Left lobe of liver (tissue), 2 donors: ENCODE measurements at regions not wholly inside any gene's neighbourhood (a gene's known extent, or its start where the extent isn't known, plus 50 kb on each side); places are given as distances from the start of the nearest gene placed in this dataset.
"Not testable (repeated sequence)": the region's sequence is repeated elsewhere in the genome, so short reads cannot be mapped to it uniquely, and the experiment has no call there.

Source experiments
- ATAC-seq: fragments of 200-7000 bp; cut with Tn5 transposase; one replicate; pipeline ENCODE4 v1.9.1; 2020; ENCODE audit warnings: mild to moderate bottlenecking, moderate library complexity
- DNase-seq: peaks from one replicate; pipeline ENCODE4 v3.0.0-alpha.2; 2020; ENCODE audit warnings: low spot score
- donor health status: DM: no; HTN: no; CAD: no; lungs with moderate emphysema.
- donor health status: DM: no; HTN: yes; CAD: no.

DNA sequence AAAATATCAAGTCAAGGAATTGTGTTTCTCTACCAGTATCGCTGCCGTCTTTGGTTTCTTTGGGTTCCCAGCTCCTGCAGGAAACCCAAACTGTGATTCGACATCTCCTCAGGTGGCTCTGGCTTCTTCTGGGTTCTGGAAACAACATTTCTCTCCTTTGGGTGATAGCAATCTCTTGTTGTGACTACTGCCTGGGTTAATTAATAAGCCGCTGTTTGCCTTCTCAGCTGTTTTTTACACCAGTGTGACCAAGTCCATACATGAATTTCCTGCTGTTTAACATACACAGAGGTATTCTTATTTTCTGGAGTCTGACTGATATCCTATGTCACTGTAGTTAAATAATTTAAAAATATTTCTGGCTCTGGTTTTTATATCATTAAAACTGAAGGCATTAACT lies 112.5 kb upstream of the DCC start:
- no peak for ATAC-seq
- no peak for DNase-seq

DNA sequence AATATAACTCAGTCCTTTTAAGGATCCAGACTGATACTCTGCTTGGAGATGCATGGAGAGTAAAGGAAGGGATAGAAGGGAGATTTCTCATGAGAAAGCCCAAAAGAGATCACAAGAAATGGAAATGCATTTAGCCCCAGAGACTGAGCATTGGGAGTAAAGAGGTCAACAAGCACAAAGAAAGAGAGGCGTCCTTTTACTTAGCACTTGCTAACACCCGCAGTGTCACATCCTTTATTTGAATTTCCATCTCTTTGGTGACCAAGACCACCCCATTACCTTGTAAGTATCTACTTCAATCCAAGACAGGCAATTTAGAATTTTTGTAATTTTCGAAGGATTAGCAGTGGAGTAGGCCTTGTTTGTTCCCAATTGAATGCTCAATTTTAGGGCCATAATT lies 111.8 kb upstream of the DCC start:
- DNase-seq (no peak), ATAC-seq (no peak)

DNA sequence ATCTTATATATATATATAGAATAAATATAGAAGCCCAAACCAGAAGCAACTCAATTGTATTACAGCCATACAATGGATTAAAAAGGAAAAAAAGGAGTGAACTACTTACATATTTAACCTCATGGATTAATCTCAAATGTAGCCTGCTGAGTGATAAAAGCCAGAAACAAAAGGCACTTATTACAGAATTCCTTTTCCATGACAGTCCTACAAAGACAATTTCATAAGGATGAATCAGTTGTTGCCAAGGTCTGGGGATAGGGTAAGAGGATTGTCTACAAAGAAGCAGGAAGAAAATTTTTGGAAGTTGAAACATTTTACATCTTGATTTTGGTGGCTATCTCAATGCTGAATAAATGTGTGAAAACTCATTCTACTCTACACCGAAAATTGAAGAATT lies 103.9 kb upstream of the DCC start:
- ATAC-seq (no peak), DNase-seq (no peak)

DNA sequence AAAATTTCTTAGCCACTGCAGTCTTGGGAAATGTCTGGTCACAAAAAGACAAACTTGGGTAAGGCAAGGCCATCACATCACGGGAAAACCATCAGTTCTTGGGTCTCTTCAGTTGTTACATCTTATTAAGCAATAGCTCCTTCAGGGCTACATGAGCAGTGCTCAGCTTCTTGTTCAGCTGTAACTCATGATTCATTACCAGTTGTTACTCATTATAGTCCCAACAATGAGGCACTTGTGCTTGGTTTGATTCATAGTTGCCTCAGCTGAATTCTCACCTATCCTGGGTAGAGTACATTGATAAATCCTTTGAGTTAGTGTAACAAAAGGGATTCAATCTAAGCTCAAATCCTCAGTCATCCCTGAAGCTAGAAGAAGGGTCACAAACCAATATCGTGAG lies 102.4 kb upstream of the DCC start:
- ATAC-seq (no peak), DNase-seq (no peak)

DNA sequence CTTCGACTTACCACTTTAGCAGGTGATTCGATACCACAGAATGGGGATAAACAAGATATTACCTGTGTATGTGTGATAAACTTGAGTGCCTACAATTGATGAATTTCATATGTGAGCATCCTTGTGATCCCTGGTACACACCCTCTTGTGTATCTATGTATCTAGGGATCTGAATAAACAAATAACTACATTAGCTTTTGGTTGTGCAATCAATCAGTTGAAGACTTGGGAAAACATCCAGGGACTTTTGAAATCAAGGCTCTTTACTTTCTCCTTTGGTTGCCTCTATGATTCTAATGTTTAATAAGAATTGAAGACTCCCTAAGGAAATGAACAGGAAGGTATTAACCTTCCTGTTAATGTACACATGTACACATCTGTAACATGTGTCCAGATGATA lies 97.3 kb upstream of the DCC start:
- ATAC-seq (no peak), DNase-seq (no peak)

DNA sequence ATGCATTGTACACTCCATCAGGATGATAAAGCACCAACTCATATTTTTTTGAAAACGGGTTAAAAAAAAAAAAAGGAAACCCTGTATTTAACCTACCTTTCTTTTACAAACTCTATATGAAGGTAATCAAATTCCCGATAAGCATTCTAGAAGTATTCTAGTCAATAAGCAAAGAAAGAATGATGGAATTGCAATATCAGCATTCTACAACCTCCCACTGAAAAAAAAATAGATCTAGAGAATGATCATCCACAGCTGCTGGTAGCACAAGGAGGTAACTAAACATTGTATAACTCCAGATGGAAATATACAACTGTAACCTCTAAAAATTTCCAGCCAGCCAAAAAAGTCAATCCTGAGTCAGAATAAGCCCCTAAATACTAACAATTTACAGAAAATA lies 95.3 kb upstream of the DCC start:
- ATAC-seq = no peak

DNA sequence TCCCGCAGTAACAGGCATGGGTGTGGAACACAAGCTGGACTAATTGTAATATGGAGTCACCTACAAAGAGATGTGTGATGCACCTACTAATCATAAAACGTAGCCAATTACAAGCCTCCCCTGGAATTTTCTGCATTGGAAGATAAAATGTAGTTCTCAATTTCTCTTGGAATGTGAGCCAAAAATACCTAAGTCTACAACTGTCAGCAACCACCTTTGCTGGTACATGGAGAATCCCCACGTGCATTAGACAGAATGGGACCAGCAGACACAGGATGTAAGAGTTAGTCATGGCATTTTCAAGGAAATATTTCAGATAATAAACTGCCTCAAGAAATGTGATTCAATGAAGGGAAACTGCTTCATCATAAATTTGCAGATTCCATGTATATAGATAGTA lies 85.6 kb upstream of the DCC start:
- ATAC-seq (no peak), DNase-seq (no peak)

More for the DNA sequence above, 95.3 kb upstream of the DCC start:
- DNase-seq = no peak

DNA sequence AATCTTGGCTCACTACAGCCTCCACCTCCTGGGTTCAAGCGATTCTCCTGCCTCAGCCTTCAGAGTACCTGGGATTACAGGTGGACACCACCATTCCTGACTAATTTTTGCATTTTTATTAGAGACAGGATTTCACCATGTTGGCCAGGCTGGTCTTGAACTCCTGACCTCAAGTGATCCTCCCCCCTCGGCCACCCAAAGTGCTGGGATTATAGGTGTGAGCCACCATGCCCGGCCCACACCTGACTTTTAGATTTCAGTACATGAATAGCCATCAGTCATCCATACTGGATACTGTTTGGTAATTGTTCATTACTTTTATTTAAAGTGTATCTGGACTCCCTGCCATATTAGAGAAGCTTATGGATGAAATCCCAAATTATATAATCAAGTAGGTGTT lies 82.6 kb upstream of the DCC start:
- ATAC-seq = not testable (repeated sequence)

DNA sequence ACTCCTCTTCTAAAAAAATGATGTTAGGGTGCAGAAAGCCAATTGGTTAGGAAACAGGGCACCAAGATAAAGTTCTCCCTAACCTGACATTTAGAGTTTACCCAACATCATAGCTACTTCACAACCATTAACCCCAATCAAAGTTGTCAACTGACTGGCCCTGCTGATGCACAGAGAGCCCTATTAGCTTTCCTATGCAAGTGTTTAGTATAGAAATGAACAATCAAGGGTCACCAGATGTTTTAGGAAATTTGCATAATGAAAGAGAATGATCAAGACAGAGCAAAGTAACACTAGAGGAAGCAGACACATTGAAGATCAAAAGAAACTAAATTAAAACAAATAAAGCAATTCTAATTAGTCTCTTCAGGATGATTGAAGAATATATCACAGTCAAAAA lies 64.2 kb upstream of the DCC start:
- DNase-seq = no peak
- ATAC-seq = no peak

More for the DNA sequence above, 82.6 kb upstream of the DCC start:
- not testable (repeated sequence) for DNase-seq

DNA sequence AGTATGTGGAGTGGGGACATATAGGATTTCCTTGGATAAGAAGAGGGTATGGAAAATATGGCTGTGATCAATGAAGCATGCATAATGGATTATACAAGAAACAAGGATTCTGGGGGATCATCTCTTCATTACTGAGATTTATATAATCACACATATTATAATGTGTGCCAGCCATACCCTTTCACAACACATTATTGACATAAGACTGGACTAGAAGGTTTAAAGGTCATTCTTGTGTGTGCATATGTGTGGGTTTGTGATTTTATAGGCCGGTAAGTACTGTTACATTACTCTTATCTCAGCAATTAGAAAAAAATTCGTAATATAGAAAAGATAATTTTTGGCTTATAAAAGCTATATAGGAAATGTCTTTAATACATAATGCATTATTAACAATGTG lies 62.2 kb upstream of the DCC start:
- ATAC-seq (peak; percentile 84), DNase-seq (no peak)

DNA sequence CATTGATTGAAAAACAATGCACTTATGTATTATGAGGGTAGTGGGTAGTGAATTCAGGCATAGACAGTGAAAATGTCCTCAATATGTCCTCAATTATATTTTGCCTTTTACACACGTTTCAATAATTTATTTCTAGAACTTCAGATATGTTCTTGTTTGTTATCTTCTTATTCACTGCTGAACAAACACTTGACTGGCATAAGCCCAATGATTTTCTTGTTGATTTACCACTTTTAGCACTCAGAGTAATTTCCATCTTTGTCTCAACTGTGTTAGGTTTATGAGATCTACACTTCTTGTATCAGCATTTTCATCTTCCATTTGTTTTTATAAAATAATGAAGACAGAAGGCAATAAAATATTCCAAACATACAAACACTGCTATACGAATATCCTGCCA lies 61.8 kb upstream of the DCC start:
- ATAC-seq (peak; percentile 66), DNase-seq (no peak)

DNA sequence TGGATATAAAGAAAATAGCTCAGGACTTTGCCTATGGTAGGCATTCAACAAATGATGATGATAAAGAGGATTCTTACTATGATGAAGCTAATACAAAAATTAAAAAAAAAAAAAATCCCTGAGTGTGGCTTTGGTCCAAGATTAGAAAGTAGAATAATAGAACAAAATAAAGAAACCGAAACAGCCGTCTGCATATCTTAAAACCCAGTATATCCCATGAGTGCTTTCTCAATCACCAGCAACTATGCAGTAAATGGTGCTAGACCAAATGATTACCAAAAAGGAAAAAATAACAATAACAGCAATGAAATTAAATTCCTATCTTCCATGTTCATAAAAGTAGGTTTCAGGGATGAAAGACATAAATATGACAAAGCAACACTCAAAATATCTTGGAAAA lies 59.3 kb upstream of the DCC start:
- ATAC-seq (no peak), DNase-seq (no peak)

DNA sequence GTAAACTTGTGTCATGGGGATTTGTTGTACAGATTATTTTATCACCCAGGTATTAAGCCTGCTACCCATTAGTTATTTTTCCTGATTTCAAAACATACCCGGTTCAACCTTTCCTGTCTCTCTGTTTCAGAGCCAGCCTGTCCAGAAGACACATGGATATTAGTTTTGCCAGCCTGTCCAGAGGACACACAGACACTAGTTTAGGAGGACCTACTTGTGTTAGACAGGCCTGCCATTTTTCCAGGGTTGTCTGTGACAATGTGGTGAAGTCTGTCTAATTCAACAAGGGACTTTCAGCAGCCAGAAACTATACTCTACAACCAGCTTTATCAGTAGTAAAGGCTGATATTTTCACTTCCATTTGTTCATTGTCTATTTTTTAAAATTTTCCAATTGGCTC lies 56.1 kb upstream of the DCC start:
- DNase-seq (no peak), ATAC-seq (peak; percentile 83)

DNA sequence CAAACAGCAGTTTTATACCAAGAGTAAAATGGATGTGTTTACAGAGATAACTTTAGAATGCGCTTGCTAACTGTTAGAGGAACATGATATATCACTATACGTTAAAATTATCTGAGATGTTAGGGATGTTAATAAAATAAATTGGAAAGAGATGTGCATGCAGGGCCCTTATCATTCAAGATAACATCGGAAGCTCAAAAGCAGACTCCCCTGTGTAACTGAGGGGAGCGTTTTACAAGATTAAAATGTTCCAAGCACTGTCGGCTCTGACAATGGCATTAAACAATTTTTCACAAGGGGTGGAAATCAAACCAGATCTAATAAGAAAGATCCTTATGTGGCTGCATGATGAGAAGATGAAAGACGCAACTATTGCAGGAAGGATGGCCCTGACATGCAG lies 53.3 kb upstream of the DCC start:
- ATAC-seq (no peak), DNase-seq (no peak)

DNA sequence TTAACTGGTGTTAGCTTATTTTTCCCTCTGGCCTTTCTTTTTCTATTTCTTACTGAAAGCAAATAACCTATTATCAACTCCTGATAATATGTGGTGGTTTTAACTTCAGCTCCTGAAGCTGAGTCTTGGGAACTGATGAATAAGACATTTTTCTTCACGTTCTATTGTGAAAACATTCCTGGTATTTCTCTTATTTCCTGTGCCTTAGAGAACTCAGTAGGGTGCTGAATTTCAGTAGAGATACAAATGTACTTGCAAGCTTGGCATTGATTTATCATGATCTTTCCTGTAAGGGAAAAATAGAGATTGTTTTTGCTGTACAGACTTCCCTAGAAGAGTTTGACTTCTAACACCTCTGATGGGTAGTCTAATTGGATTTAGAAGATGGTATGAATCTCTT lies 52.8 kb upstream of the DCC start:
- ATAC-seq (no peak), DNase-seq (no peak)

DNA sequence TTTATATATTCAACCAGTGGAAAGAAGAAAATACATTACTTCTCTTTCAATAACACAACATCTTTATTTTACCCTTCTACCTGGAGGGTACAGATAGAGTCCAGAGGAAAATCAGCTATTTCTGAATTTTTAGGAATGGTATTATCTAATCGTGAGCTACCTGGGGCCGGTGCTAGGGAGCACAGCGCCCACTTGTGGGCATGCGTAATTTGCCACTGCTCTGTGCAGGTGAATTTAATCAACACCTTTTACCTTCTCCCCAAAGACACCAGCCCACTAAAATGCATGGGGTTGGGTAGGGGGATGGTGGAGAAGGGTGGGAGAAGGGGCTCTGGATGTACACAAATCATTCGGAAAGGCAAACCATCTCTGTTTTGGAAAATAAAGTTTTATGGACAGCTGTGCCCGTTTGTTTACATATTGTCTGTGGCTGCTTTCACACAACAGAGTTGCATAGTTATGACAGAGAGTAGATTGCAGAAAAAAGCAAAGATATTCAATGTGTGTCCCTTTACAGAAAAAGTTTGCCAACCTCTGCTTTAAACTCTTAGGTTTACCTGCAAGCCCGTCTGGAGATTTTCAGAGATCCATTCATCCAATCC lies 51.5 kb upstream of the DCC start:
- ATAC-seq = peak; percentile 88
- peak; percentile 49 for DNase-seq

DNA sequence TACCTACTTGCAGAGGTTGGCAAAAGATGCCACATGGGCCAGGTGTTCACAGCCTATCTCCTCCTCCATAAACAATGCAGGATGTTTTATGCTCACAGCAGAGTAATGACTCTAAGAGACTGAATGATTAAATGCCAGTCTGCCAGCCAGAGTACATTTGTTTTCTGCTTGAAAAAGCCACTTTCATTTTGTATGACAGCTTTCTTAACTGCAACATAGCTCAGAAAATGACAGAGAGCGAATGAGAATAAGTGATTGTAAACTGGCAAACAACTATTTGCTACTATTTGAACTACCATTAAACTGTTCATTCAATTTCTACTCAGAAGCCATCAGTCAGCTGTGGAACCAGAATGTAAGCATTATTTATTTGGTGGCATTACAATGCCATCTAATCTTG lies 50.6 kb upstream of the DCC start:
- no peak for DNase-seq
- ATAC-seq = no peak
